SIG-M5 (cell line): ENCODE measurements at regions not wholly inside any gene's neighbourhood (a gene's known extent, or its start where the extent isn't known, plus 50 kb on each side); places are given as distances from the start of the nearest gene placed in this dataset.

Source experiments
- DNase-seq: peaks from one replicate; lab custom pipeline; 2025; lab: John Stamatoyannopoulos, UW

- DNase-seq: no peak
Measured at GRCh38 chr10:3482200-3482993, 302.6 kb downstream of the KLF6 start.

DNA sequence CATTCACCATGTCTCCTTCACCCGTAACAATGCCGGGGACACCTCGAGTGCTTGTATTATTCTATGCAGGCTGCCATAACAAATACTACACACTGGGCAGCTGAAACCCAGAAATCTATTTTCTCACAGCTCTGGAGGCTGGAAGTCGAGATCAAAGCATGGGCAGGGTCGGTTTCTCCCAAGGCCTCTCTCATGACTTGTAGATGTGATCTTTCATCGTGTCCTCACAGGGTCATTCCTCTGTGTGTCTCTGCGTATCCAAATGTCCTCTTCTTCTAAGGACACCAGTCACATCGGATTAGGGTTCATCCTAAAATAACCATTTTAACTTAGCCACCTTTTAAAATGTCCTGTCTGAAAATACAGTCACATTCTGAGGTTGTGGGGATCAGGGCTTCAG lies 303.5 kb downstream of the KLF6 start:
- DNase-seq: no peak

GRCh38 chr10:3480990-3481315 lies 304.1 kb downstream of the KLF6 start:
- DNase-seq: no peak

GRCh38 chr10:3480281-3480989 lies 304.6 kb downstream of the KLF6 start:
- no peak for DNase-seq

DNA sequence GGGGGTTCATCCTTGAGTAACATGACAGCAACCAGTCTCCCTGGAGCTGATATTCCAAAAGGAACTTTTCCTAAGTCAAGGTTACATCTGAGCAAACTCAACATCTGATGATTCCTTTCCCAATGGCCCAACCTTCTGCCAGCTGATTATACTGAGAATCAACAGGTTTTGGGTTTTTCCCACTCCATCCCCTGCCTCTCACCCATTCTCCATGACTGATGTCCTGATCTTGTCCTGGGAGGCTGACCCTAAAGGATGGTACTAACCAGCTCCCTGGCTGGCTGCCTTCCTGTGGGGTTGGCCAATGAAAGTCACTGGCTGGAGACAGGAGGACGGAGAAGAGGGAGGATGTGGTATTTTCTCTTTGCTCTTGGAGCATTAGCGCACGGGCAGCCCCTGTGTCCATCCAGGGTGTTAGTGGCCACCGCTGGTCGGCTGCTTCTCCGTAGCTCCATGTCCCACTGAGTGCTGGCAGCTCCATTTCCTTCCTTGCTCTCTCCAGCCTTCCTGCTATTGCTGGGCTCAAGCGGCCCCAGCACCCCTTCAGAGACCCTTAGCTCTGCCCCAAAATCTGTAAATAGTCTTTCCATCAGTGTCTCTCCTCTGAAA lies 306.2 kb upstream of the PITRM1 start:
- no peak for DNase-seq

DNA sequence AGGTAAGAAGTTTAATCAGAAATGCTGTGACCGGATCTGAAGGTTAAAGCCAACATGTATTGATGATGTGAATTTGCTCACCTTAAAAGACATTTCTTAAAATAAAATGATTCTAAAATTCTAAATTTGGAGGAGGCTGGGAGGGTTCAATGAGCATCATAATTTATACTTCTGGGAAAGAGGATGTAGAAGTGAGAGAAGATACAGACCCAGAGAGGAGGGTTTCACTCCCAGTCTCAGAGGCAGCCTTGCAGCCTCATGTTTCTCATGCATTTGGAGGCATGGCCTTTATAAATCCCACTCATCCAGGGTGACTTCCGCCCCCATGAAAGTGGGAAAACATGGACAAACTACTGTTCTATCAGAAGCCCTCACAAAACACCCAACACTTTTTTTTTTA lies 305.6 kb upstream of the PITRM1 start:
- DNase-seq: no peak

DNA sequence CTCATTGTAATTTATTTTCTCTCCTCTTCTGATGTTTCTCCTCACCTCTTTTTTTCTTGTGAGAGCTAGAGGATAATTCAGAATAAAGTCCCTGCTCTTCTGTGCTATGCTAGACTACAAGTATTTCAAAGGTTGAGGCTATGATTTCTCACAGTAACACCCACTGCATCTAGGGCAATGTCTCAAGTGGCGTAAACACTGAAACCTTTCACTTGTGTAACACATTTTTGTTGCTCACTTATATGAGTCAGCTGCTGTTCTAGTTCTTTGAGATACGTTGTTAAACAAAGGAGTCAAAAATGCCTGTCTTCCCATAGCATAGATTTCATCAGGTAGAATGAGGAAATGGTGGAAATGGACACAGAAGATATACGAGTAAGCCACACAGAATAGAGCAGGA lies 305.1 kb upstream of the PITRM1 start:
- no peak for DNase-seq

GRCh38 chr10:3476640-3477448 lies 304.3 kb upstream of the PITRM1 start:
- no peak for DNase-seq

DNA sequence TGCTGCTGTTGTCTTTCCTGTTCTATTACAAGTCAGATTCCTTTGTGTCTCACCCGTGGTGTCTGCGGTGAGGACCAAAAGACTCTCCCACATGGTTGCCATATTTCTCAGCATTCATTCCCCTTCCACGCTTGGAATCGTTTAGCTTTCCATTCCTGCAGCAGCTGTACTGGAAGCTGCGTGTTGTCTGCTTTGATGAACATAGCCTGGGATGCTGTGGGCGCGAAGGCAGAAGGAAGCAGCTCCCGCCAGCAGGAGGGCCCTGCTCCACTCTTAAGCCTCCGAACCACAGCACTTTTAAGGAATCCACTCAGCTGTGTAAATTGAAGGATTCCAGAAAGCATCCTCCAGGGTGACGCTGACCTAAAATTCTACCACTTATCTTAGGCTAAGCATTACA lies 303.6 kb upstream of the PITRM1 start:
- no peak for DNase-seq

DNA sequence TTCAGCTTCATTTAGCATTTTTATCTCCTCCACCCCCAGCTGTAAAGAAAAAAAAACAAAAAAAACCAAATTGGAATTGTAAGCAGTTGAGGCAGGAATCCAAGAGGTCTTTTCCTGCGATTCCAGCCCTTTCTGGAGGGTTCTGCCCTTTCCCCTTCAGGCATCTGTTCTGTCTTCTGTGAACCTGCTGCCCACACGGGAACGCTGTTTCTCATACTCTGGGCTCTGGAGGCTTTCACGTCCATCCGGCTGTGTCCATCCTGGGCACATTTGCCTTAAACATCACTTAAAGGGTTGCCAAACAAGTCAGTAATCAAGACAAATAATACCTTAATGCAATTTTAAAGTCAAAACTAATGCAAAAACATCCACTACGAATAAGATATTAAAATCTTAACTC lies 302.8 kb upstream of the PITRM1 start:
- DNase-seq: no peak

DNA sequence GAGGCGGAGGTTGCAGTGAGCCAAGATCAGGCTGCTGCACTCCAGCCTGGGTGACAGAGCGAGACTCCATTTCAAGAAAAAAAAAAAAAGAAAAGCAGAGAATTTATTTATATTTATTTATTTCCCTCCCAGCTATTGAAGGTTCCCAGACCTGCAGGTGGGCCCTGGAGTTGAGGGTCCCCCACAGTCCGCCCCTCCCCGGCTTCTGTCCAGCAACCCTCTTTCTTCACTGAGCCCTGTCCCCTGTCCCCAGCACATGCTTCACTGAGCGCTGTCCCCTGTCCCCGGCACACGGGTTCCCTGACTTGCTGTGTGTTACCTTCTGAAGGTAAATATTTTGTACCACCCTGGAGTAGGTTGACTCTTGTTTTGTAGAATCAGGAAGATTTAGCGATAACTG lies 301.7 kb upstream of the PITRM1 start:
- no peak for DNase-seq

DNA sequence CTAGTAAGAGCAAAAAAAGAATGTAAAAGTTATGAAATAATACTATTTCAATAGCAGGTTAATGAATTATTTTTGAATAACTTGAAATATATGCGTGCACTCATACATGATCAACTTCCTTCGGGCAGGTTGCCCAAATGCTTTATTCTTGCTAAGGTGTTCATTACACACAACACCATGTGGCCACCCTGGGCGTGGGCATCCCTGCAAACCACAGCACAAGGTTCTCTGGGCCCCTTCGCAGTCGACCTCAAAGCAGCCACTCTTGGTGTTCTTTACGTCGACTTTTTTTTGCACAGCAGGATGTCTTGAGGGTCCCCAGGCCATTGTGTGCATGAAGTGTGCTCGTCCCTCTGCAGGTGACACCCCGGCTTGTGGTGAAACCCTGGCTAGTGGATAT lies 300.7 kb upstream of the PITRM1 start:
- DNase-seq: no peak

DNA sequence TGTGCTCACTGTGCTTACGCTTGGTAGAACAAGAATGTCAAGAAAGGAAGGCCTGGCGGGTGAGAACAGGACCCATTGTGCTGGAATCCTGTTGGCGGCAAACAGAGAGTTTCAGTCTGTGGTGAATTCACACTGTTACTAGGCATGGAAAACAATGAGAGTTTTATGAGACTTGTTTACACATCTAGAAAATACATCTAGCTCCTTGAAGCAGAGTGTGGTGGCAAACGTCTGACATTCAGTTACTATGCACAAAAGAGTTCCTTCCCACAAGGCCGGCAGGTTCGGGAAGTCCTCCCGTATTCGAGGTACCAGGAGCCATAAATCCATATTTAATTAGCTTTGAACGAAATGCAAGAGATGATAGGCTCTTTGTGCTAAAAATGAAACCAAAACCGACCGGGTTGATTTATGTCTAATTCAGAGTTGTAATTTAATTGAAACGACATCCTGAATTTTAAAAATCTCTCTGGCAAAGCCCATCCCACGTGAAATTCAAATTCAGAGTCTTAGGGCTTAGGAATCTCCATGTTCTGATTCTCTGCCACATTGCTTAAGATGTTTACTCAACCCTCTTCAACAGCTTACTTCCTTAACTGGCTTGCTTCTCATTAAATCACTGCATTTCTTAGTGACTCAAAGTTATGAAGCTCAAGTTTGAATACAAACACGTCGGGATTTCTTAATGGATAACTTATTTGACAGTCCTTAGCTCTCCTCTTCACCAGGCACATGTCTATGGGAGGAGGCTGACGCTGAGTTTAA lies 299.9 kb upstream of the PITRM1 start:
- no peak for DNase-seq

- DNase-seq: no peak
Measured at GRCh38 chr10:3471927-3472286, 299.3 kb upstream of the PITRM1 start.

- no peak for DNase-seq
Measured at GRCh38 chr10:3471472-3471871, 298.9 kb upstream of the PITRM1 start.

GRCh38 chr10:3470191-3470590 lies 297.6 kb upstream of the PITRM1 start:
- no peak for DNase-seq

DNA sequence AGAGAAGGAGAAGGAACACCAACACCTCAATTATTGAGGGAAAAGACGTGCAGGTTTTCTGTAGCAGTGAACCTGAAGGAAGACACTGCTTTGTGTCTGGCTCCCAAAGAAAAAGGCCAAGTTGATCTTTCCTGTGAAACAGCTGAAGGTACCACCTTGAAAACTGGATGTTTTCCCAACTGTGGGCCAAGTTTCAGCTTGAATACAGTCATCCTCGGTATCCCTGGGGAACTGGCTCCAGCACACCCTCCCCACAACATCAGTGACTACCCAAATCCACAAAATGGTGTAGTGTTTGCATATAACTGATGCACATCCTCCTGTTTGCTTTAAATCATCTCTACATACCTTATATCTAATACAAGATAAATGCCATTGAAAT lies 297.0 kb upstream of the PITRM1 start:
- no peak for DNase-seq

GRCh38 chr10:3468919-3469638 lies 296.5 kb upstream of the PITRM1 start:
- DNase-seq: no peak

GRCh38 chr10:3467052-3467951 lies 294.7 kb upstream of the PITRM1 start:
- no peak for DNase-seq

DNA sequence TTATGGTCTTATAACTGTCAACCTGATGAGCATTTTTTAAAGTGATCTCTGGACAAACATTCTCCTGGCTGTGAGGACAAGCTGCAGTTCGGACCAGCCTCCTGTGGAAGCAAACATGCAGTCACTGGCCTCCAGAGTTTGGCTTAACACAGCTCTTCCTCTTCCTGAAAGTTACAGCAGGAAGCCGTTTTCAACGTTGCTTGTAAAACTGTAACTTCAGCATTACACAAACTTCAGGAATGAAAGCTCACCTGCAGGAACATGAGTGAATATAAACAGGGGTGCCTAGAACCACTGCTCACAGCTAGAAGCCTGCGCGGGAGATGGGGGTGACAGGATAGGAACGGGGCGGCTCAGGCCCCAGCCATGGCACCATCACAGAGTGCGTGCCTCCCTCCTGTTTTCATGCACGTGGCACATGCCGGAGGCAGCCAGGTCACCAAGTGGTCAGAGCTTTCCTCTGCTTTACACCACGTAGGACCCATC lies 292.9 kb upstream of the PITRM1 start:
- DNase-seq: no peak
